Bronchial epithelial cell (primary cell): ENCODE measurements at regions not wholly inside any gene's neighbourhood (a gene's known extent, or its start where the extent isn't known, plus 50 kb on each side); places are given as distances from the start of the nearest gene placed in this dataset.
A peak's percentile ranks its signal among the peaks of the same experiment; 100 is the strongest.

Experiments used
- DNase-seq: peaks from one replicate; pipeline ENCODE4 v3.0.0-alpha.2; 2010; ENCODE audit warnings: low read depth
- FAIRE-seq: peaks from 2 replicates; lab custom pipeline; 2011; peaks lifted over from hg19 to GRCh38; lab: Jason Lieb, UNC
- H3K27me3 ChIP-seq: 2 replicates; pipeline ENCODE4 v1.5.1; 2011; ENCODE audit warnings: low read length; ENCODE audit not compliant: control insufficient read depth, insufficient read depth
- H3K36me3 ChIP-seq: 2 replicates; pipeline ENCODE4 v1.5.1; 2011; ENCODE audit warnings: low read length; ENCODE audit not compliant: control insufficient read depth, insufficient read depth
- H3K4me3 ChIP-seq: 2 replicates; pipeline ENCODE4 v1.5.1; 2011; ENCODE audit warnings: mild to moderate bottlenecking, low read depth, low read length, control low read depth
- TF ChIP-seq, protein P1 (sequence below): IDR thresholded peaks from 2 replicates; pipeline ENCODE4 v1.5.1; 2011; ENCODE audit warnings: mild to moderate bottlenecking, moderate library complexity, low read length, control low read depth, inconsistent platforms; ENCODE audit not compliant: insufficient read depth, severe bottlenecking

- TF ChIP-seq, protein P1, sequence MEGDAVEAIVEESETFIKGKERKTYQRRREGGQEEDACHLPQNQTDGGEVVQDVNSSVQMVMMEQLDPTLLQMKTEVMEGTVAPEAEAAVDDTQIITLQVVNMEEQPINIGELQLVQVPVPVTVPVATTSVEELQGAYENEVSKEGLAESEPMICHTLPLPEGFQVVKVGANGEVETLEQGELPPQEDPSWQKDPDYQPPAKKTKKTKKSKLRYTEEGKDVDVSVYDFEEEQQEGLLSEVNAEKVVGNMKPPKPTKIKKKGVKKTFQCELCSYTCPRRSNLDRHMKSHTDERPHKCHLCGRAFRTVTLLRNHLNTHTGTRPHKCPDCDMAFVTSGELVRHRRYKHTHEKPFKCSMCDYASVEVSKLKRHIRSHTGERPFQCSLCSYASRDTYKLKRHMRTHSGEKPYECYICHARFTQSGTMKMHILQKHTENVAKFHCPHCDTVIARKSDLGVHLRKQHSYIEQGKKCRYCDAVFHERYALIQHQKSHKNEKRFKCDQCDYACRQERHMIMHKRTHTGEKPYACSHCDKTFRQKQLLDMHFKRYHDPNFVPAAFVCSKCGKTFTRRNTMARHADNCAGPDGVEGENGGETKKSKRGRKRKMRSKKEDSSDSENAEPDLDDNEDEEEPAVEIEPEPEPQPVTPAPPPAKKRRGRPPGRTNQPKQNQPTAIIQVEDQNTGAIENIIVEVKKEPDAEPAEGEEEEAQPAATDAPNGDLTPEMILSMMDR = no peak
- Histone ChIP-seq H3K36me3 (no peaks in the 10 kb centered on the region), H3K4me3 (no peak overlapping the region), H3K27me3 (peaks cover 2% of the 10 kb centered on the region)
- no peak for DNase-seq
- FAIRE-seq = no peak
Observed at GRCh38 chr14:58737511-58737910, 99.7 kb downstream of the DACT1 start.

GRCh38 chr14:58738189-58738836 lies 100.6 kb downstream of the DACT1 start:
- Histone ChIP-seq H3K27me3 (peaks cover 2% of the 10 kb centered on the region), H3K36me3 (no peaks in the 10 kb centered on the region), H3K4me3 (no peak overlapping the region)
- TF ChIP-seq, protein P1 = no peak
- peak; percentile 92 for DNase-seq
- no peak for FAIRE-seq

DNA sequence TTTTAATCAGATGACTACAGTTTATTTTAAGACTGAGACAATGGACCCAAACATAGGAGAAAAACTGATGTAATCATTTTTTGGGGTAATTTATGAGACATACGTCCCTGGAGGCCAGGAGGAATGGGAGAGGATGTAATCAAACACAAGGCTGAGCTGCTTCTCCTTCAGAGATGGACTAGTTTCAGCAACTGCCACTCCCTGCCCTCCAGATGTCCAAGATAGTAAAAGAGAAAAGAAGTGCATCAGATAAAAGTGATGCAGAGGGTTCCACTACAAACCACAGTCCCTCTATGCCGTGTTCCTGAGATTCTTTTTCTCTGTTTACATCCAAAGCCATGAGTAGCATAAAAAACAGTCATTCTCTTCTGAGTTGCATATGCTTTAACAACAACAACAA lies 101.1 kb downstream of the DACT1 start:
- FAIRE-seq = no peak
- H3K36me3 ChIP-seq = no peaks in the 10 kb centered on the region
- no peak for DNase-seq
- H3K4me3 ChIP-seq = no peak overlapping the region
- TF ChIP-seq, protein P1 = no peak
- peaks cover 2% of the 10 kb centered on the region for H3K27me3 ChIP-seq

DNA sequence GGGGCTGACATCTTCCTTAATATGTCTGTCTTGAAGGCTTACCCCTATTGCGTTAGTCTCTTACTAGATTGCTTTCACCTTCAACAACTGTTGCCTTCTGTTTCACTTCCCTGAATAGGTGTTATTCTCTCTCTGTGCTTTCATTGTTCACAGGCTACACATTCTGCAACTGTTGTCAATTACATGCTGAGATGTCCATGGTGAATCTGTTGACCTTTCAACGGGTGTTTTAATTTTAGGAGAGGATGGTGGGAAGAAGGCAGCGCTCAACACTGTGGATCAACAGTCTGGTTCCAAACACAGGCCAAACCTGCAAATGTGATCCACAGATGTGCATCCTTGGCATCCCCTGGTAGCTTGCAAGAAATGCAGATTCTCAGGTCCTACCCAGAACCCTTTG lies 101.9 kb downstream of the DACT1 start:
- H3K4me3 ChIP-seq = no peak overlapping the region
- FAIRE-seq = no peak
- TF ChIP-seq, protein P1 = no peak
- peaks cover 2% of the 10 kb centered on the region for H3K27me3 ChIP-seq
- DNase-seq = no peak
- no peaks in the 10 kb centered on the region for H3K36me3 ChIP-seq

DNA sequence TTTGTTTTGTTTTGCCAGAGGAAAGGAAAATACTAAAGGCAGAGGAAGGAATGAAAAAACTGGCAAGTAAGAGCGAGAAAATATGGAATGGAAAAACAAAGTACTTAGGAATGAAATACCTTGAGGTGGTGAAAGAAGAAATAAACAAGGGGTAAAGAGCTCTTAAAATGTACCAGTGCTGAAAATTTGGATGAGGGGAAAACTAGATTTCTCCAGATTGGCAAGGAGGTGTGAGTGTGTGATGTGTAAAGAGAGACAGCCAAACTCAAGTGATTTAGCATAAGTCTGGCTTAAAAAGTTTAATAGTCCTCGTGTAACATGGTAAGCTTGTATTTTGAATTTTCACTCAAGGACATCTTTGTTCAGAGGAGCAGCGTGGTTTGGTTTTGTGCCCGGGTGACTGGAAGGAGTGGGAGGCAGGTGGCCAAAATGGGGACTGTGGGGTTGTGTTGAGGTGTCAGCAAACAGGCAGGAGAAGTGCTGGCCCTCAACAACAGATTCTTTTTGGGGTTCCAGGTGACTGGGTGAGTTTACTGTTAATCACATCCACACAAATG lies 102.7 kb downstream of the DACT1 start:
- FAIRE-seq (no peak), DNase-seq (no peak)
- Histone ChIP-seq H3K36me3 (no peaks in the 10 kb centered on the region), H3K4me3 (no peak overlapping the region), H3K27me3 (peaks cover 2% of the 10 kb centered on the region)
- TF ChIP-seq, protein P1 = no peak
